ENCODE measurements at regions not wholly inside any gene's neighbourhood (a gene's known extent, or its start where the extent isn't known, plus 50 kb on each side); places are given as distances from the start of the nearest gene placed in this dataset.

DNA sequence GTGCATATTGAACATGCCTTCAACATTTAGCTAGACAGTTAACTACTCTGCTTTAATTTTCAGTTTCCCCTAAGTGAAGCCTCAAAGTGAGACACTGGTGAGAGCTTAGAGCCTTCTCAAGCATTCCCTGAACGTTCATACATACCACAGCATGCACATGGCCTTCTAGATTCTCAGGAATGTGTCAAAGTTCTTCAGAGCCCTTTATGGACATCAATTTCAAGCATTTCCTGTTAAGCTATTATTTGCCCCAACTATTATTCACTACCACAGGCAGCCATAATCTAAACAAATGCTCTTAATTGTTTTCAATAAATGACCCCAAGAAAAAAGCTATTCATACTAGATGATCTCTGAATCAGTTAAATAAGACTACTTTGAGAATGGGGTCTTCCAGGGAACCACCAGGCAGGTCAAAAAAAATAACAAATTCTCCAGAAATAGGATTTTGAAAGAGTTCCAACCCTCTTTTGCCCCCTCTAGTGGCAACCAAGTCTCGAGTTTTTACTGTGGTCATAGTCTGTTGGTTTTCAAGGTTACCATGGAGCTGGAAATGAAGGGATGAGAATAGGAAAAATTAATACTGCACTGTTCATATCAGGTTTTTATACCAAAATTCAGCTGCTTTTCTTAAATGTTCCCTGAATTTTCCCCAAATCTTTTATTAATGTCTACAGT is 235.4 kb downstream of the RAB28 start:
- no peak for DNase-seq

DNA sequence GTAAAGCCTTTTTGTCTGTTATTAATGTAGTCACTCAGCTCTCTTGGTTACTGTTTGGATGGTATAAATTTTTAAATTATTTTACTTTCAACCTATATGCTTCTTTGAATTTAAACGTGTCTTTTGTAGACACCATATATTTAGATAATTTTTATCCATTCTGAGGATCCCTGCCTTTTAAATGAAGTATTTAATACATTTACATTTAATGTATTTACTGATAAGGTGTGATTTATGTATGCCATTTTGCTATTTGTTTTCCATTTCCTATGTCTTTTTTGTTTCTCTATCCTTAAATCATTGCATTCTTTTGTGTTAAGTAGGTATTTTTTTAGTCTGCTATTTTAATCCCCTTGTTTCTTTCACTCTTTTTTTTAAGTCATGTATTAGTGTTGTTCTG is 238.0 kb downstream of the RAB28 start:
- DNase-seq = no peak

DNA sequence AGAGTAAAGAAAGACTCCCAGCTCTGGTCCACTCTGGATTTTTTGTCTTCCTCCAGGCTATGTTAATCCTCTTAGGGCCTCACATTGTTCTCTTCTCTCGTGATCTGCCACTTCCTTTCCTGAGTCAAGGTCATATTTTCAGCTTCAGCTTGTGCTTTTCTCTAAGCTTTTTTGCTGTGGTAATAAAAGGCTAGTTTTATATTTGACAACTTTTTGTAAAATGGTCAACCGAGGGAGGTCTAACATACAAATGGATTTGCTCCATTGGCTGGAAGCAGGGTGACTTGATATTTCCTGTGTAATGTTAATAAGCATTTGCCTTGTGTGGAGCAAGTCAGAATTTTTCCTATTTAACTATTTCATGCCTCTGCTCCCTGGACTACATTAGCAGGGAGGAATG is 239.7 kb downstream of the RAB28 start:
- DNase-seq = no peak

DNA sequence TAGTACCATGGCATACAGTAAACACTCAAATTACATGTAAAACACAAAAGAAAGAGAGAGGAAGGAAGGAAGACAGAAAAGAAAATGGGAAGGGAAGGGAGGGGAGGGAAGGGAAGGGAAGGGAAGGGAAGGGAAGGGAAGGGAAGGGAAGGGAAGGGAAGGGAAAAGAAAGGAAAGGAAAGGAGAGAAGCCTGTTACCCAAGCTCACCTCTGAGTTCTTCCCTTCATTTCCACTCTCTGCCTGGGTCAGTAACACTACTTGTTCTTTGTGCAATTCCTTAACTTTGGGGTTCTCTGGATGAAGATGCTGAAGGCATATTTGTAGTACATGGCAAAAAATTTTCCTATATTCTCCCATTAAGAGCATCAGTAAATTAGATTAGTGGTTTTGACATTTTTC is 241.0 kb downstream of the RAB28 start:
- DNase-seq = no peak

DNA sequence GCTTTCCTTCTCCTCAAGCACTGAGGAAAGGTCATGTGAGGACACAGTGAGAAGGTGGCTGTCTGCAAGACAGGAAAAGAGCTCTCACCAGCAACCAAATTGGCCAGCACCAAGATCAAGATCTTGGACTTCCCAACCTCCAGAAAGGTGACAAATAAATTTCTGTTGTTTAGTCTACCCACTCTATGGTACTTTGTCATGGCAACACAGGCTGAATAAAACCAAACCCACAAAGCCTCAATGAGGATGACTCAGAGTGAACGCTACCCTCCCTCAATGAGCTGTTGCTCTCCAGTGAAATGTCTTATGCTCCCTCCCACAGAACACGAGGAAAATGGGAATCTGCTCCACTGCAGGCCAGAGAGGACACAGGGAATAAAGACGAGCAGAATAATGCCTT is 244.1 kb downstream of the RAB28 start:
- no peak for DNase-seq

DNA sequence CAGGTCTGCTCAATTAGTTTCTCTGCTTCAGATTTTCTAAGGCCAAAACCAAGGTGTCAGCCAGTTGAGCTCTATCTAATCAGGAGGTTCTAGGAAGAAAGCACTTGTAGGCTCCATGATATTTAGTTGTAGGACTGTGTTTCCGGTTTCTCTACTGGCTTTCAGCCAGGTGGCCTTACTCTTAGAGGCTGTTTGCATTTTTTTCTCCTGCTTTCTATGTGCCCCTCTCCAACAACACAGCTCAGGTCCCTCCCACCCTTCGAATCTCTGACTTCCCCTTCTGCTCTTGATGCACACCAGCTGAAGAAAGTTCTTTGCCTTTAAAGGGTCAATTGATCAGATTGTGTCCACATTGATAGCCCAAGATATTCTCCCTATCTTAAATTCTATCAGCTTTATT is 245.2 kb downstream of the RAB28 start:
- no peak for DNase-seq

DNA sequence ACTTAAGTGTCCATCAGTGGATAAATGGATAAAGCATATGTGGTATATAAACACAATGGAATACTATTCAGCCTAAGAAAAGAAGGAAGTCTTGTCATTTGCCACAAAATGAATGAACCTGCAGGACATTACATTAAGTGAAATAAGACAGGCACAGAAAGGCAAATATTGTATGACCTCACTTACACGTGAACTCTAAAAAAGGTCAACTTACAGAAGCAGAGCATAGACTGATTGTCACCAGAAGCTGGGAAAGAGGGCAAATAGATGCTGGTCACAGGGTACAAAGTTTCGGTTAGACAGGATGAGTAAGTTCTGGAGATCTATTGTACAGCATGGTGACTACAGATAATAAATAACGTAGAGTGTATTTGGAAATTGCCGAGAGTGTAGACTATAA is 247.7 kb downstream of the RAB28 start:
- no peak for DNase-seq

DNA sequence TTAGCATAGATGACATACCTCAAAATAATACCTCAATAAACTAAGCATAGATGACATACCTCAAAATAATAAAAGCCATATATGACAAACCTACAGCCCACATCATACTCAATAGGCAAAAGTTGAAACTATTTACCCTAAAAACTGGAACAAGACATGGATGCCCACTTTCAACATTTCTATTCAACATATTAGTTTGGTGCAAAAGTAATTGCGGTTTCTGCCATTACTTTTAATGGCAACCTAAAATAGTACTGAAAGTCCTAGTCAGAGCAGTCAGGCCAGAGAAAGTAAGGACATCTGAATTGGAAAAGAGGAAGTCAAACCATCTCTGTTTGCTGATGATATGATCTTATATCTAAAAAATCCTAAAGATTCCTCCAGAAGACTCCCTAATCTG is 250.4 kb downstream of the RAB28 start:
- DNase-seq = no peak

DNA sequence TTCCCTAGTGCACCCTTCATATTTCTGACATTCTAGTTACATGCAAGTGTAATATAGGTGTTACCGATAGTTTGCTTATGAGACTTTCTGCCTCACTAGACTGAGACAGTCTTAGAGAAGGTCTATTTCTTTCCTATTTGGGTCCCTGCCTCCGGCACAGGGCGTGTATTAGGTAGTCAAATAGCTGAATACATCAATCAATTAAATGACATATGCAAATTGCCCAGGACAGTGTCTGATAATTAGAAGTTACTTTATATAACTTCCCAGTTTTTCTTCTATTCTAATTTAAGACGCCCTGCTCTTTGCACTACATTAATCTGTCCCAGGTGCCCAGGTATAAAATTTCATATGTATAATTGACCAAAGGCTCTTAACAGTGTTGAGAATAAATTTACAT is 264.2 kb downstream of the RAB28 start:
- DNase-seq = no peak

DNA sequence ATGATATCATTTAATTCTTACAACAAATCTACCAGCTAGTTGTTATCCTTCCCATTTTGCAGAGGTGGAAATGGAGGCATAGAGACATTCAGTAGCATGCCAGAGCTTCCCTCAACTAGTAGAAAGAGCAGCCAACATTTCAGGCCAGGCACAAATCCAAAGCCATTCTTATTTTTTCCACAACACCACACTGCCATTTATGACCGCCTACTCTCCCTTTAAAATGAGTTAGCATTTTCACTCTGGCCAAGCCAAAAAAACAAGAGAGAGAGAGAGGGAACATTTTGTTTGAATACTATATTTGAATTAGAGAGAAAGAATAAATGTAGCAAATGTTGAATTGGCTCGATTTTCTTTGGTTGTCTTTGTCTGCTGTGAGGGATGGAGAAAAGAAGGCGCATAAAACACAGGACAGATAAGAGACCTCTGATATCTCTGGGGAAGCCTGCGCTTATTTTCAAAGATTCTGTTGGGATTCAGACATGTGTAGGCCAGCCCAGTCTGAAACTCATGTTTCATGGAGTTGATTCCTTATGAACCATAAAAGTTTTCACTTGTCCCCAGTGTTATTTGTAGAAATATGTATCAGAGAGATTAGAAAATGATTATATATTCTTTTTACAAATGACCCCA is 265.7 kb downstream of the RAB28 start:
- no peak for DNase-seq

DNA sequence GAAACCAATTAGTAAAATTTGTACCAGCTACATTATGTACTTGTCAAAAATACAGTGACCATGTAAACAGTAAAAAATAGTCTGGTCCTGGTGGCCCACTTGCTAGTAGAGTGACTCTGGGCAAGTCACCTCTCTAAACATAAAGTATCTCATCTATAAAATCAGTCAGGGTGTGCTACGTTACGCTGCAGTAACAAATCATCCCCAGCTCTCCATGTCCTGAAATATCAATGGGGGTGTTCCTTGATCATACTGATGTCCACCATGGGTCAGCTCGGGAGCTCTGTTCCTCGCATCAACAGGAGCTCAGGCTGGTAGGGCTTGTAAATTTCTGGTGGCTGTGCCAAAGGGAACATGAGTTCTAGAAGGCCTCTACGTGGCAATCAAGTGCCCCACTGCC is 268.6 kb downstream of the RAB28 start:
- DNase-seq = no peak

DNA sequence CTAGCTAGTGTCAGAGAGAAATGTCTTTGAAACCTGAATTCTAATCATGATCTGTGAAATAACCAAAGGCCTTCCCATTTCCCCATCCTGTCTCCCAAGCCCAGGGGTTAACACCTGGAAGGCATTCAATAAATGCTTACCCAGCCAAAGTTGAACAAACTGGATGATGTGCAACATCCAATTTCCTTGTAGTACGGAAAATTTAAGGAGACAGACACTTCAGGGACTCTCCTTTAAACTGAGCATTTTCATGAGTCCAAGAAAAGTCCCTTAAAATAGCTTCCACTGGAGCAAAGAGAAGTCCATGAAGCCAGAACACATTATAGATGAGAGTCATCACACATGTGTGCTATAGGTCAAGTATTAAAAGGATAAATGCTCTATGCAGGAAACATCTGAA is 271.2 kb downstream of the RAB28 start:
- no peak for DNase-seq

DNA sequence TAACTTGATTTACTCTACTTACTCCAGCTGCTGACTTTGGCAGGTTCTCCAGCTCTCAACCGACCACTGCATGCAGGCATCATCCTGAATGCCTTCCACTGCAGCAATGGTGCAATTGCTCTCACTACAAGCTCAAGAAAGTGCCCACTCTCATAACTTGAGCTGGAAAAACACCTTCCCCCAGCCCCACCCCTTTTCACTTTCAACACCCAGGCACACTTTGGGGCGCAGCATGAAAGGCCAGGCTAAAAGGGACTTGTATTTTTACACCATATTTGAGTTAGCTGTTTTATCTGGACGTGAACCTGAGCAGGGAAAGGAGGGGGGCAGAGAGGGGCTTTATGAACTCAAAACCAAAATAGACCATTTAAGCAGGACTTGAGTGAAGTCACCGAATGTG is 274.5 kb downstream of the RAB28 start:
- DNase-seq = no peak

DNA sequence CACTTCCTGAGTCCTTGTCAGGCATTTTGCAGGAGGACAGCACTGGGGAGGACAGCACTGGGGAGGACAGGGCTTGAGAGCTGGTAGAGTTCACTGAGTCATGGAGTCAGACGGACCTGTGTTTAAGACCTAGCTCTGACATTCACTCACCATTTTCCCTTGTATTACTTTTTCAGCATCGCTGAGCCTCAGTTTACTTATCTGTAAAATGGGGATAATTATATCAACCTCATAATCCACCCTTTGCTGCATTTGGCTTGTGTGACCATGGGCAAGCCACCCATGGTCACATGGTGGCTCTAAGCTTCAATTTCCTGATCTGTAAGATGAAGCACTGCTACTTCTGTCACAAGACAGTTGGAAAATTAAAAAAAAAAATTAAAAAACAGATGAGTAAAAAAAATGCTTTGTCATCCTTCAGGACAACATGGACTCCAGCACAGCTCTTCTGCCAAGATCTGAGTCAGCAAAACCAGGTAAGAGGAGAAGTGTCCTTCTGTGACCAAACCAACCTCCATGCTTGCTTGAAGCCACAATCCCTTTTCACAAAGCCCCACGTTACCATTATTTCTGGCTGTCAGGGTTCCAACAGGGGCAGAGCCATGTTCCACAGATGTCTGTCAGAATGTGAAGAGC is 275.5 kb downstream of the RAB28 start:
- no peak for DNase-seq

DNA sequence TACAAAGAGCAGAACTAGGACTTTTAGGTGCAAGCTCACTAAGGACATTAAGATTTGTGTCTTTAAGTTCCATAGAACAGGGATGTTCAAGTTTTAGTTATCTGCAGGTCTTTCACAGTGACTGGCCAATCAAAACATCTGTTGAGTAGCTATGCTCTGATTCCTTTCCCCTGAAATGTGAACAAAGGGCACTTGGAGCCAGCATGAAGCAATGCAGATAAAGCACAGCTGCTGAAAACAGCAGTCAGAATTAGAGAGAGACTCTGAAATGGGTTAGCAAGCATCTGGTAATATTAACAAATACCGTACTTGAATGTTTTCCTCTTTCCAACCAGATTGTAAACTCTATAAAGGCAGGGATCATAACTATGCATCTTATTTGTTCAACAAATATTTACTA is 276.9 kb downstream of the RAB28 start:
- no peak for DNase-seq

DNA sequence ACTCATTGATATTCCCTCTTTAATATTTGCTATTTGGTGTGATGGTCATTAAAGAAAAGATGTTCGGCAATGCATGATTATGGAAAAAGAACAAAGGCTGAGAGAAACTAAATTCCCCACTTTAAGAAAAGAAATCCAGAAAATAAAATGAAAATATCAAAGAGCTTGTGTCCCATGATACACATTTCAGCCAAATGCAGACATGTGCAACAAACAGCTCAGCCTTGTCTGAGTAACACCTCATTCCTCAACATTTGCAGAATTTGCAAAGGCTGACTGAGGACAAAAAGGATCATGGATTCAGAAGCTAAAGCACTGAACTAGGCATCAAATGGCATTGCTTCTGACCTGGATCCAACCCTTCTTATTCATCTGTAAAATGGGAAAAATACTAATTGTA is 281.0 kb downstream of the RAB28 start:
- no peak for DNase-seq

DNA sequence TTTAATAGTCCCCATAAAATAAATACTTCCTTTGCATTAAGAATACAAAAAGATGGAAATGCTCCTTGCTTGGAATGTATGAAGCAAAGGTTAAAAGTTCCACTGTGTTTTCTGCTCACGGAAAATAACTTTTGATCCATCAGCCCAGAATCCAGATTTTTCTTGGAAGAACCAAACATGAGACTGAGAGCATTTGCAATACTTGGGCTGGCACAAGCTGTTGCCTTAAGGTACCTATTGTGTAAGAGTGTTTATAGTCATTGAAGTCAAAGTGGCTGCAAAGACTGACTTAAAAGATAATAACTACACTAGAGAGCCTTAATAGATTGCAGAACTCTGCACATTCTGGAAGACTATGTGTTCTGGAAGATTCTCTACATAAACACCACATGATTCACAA is 281.4 kb downstream of the RAB28 start:
- no peak for DNase-seq

DNA sequence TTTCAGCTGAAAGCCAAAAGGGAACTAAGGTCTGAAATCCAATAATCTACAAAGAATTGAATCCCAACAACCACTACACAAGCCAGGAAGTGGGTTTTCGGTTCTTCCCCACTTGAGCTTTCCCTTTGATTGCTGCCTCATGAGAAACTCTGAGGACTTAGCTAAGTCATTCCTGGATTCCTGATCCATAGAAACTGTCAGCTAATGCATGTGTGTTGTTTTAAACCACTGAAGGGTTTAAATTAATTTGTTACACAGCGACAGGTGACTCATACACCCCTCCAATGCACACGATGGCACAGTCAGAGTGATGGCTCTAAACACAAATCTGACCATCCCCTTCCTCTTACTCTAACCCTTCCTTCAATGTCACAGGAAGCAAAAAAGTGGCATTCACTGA is 282.9 kb downstream of the RAB28 start:
- DNase-seq = no peak

DNA sequence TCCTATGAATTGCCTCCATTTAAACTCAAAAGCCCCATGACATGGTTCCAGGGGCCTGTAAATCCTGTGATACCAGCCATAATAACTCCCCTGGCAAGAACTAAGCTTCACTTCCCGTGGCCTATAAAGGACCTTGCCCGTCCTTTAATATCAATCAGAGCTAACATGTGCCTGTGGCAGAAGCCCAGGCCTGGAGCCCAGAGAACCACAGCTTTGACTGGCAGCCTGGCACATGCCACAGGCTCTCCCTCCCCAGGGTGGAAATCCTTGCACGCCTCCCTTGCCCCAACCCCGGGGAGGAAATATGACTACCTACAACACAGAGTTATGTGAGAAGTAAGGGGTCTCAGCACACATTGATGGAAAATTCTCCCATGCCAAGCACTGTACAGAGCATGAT is 287.4 kb downstream of the RAB28 start:
- DNase-seq = no peak

DNA sequence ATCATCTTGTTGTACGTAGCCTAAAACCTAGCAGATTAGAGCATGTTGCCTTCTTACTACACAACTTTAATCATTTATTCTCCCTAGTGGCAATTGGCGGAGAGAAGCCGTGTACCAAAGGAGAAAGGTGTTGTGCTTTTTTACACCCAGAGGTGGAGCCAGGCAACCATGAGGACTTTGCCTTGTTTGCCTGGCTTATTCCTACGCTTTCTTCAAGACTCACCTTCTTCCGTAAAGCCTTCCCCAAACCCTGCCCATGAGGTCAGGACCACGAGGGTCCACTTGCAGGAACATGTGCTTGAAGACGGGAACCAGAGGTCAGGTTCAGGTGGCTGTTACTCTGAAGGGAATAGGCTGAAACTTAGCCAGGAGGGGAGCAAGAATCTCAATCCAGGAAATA is 290.5 kb downstream of the RAB28 start:
- no peak for DNase-seq

DNA sequence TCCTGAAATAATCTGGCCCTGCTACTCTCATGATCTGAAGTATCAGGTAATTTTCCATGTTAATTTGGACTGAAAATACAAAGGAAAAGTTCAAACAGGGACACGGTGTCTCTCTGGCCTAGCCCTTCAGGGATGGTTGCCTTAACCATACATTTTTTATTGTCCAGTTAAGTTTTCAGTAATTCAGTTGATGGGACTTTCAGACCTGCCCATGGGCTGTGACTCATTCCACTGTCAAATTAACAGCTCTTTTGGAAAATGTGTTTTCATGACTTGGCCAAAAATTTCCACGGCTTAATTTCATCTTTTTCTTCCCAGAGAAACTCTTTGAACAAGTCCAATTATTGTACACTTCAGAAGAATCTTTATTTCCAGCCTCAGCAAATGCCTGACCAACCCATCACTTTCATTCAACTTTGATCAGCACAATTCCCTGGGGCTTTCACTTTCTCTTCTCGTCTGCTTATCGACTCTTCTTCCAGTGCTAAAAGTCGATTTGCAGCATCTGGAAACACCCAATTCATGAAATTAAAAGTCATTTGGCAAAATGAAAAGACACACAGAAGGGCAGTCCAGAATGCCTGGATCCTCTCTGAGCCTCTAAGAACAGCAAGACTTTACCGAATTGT is 293.9 kb downstream of the RAB28 start:
- no peak for DNase-seq

DNA sequence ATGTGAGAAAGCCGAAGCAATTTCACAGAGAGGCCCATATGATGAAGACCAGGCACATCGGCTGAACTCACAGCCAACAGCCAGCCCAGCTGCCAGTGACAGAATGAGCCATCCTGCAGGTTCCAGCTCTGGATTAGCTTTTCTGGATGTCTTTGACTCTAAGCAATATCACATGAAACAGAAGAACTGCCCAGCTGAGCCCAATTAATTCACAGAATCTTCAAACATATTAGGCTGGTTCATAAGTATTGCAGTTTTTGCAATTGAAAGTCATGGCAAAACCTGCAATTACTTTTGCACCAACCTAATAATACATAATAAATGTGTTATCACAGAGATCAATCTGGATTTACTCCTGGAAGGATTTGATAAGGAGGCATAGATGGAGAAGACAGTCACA is 299.9 kb downstream of the RAB28 start:
- no peak for DNase-seq

DNA sequence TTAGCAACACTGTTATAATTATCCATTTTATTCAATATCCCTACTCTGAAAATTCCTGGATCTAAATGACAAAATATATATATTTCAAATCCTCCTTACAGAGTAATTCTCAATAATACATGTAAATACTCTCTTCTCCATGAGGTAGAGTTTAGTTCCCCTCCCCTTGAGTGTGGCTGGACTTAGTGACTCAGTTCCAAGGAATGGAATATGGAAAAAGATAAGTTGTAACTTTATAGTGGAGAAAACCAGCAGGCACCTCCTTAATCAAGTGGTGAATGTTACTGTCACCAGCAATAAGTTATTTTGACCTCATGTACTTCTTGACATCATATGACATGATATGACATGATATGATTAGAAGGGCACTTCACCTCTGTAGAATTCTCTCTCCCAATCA is 302.0 kb downstream of the RAB28 start:
- DNase-seq = no peak

DNA sequence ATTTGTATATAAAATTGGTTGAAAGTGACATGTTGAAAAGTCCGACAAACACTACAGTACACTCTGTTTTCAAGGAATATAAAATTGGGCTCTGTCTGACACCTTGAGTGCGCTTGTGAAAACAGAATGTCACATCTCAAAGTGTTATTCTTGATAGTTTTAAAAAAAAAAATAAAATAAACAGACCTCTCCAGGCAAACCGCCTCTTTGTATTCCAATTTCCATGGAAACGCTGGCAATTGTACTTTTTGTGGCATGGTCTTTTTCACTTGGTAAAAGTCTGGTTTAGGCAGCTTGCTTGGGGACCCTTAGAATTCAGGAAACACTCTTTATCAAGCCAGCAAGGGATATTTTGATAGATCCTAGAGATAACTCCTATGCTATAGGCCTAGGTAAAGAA is 302.5 kb downstream of the RAB28 start:
- no peak for DNase-seq
